ENCODE measurements at regions not wholly inside any gene's neighbourhood (a gene's known extent, or its start where the extent isn't known, plus 50 kb on each side); places are given as distances from the start of the nearest gene placed in this dataset.

DNA sequence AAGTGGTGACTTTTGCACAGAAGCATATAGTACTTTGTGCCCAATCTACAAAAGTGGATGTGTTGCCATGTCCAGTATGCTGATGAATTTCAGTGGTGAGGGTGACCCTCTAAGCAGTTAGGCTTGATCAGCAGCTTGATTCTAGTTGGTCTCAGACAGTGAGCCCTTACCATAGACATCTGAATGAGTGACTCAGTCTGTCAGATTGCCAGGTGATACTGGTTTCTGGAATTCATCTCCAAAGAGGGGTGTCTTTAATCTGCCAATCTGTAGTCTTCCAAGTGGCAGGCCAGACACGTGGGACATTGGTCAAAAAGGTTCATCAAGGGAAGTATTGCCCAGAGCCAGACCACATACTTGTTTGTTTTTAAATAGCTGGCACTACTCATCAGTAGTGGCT is 187.4 kb upstream of the SLC16A7 start:
- TF ChIP-seq, protein P1, sequence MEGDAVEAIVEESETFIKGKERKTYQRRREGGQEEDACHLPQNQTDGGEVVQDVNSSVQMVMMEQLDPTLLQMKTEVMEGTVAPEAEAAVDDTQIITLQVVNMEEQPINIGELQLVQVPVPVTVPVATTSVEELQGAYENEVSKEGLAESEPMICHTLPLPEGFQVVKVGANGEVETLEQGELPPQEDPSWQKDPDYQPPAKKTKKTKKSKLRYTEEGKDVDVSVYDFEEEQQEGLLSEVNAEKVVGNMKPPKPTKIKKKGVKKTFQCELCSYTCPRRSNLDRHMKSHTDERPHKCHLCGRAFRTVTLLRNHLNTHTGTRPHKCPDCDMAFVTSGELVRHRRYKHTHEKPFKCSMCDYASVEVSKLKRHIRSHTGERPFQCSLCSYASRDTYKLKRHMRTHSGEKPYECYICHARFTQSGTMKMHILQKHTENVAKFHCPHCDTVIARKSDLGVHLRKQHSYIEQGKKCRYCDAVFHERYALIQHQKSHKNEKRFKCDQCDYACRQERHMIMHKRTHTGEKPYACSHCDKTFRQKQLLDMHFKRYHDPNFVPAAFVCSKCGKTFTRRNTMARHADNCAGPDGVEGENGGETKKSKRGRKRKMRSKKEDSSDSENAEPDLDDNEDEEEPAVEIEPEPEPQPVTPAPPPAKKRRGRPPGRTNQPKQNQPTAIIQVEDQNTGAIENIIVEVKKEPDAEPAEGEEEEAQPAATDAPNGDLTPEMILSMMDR (IDR thresholded peaks at IDR 0.05): no peak
- no peak for TF ChIP-seq EZH2 (IDR thresholded peaks at IDR 0.05; ENCODE audit: borderline replicate concordance, insufficient read depth, low read depth, low read length, poor library complexity, severe bottlenecking)

Measured in B cell (primary cell).